ENCODE measurements at regions not wholly inside any gene's neighbourhood (a gene's known extent, or its start where the extent isn't known, plus 50 kb on each side); places are given as distances from the start of the nearest gene placed in this dataset.

- DNase-seq: no peak
Observed at GRCh38 chr3:41053220-41053619, 146.1 kb upstream of the CTNNB1 start.

- DNase-seq: no peak
Observed at GRCh38 chr3:41060106-41060505, 139.2 kb upstream of the CTNNB1 start.

GRCh38 chr3:41064070-41064469 lies 135.2 kb upstream of the CTNNB1 start:
- no peak for DNase-seq

GRCh38 chr3:41064526-41064925 lies 134.8 kb upstream of the CTNNB1 start:
- DNase-seq: no peak

GRCh38 chr3:41065340-41065739 lies 134.0 kb upstream of the CTNNB1 start:
- no peak for DNase-seq

- DNase-seq: no peak
Observed at GRCh38 chr3:41073190-41073589, 126.1 kb upstream of the CTNNB1 start.

- no peak for DNase-seq
Observed at GRCh38 chr3:41075975-41076374, 123.3 kb upstream of the CTNNB1 start.

GRCh38 chr3:41076399-41076798 lies 122.9 kb upstream of the CTNNB1 start:
- no peak for DNase-seq

- no peak for DNase-seq
Observed at GRCh38 chr3:41080141-41080540, 119.2 kb upstream of the CTNNB1 start.

GRCh38 chr3:41088882-41089281 lies 110.4 kb upstream of the CTNNB1 start:
- DNase-seq: no peak

- no peak for DNase-seq
Observed at GRCh38 chr3:41089566-41089965, 109.7 kb upstream of the CTNNB1 start.

- no peak for DNase-seq
Observed at GRCh38 chr3:41092844-41093243, 106.5 kb upstream of the CTNNB1 start.

- DNase-seq: no peak
Observed at GRCh38 chr3:41093476-41093875, 105.8 kb upstream of the CTNNB1 start.

- no peak for DNase-seq
Observed at GRCh38 chr3:41094351-41094750, 105.0 kb upstream of the CTNNB1 start.

GRCh38 chr3:41095702-41096101 lies 103.6 kb upstream of the CTNNB1 start:
- DNase-seq: no peak

- DNase-seq: no peak
Observed at GRCh38 chr3:41097896-41098496, 101.3 kb upstream of the CTNNB1 start.

- no peak for DNase-seq
Observed at GRCh38 chr3:41101231-41101630, 98.1 kb upstream of the CTNNB1 start.

GRCh38 chr3:41102053-41102556 lies 97.2 kb upstream of the CTNNB1 start:
- no peak for DNase-seq

- DNase-seq: no peak
Observed at GRCh38 chr3:41102750-41103149, 96.6 kb upstream of the CTNNB1 start.

- no peak for DNase-seq
Observed at GRCh38 chr3:41103200-41103599, 96.1 kb upstream of the CTNNB1 start.

GRCh38 chr3:41104147-41104546 lies 95.2 kb upstream of the CTNNB1 start:
- DNase-seq: no peak

- DNase-seq: no peak
Observed at GRCh38 chr3:41106691-41107090, 92.6 kb upstream of the CTNNB1 start.

- no peak for DNase-seq
Observed at GRCh38 chr3:41111011-41111410, 88.3 kb upstream of the CTNNB1 start.

- no peak for DNase-seq
Observed at GRCh38 chr3:41112466-41112865, 86.8 kb upstream of the CTNNB1 start.

GRCh38 chr3:41115069-41115468 lies 84.2 kb upstream of the CTNNB1 start:
- DNase-seq: no peak
